Astrocyte of the hippocampus (primary cell): ENCODE measurements at regions not wholly inside any gene's neighbourhood (a gene's known extent, or its start where the extent isn't known, plus 50 kb on each side); places are given as distances from the start of the nearest gene placed in this dataset.

ENCODE experiments used
- DNase-seq: peaks from one replicate; pipeline ENCODE4 v3.0.0; 2011; ENCODE audit warnings: low read depth, low spot score

- DNase-seq: no peak
Measured at GRCh38 chr7:41633690-41634089, 69.2 kb downstream of the INHBA start.

GRCh38 chr7:41630741-41631140, 72.1 kb downstream of the INHBA start:
- no peak for DNase-seq

- no peak for DNase-seq
Measured at GRCh38 chr7:41629711-41630111, 73.2 kb downstream of the INHBA start.

- DNase-seq: peak; percentile 20
Measured at GRCh38 chr7:41628901-41629300, 74.0 kb downstream of the INHBA start.

DNA sequence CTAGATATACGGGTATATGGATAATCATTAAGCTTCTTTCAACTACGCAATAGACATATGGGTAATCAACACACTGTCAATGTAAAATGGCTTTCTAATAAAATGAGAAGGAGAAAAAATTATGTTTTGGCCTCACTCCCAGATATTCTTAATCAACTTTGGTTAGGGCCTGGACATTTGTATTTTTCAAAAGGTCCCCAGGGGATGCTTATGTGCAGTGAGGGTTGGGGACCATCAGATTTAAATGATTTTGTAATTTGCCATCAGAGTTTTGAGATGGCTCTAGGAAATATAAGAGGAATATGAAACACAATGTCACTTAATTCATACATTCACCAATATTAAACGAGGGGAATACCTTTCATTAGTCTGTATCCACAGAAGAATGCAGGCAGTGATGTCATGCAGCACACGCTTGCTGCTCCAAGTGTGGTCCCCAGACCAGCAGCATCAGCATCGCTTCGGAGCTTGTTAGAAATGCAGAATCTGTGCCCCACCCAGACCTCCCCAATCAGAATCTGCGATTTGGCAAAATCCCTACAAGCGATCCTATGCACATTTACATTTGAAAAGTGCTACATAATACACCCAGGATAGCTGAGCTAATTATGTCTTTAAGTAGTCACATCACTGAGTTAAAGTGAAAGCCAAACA, 75.1 kb downstream of the INHBA start:
- DNase-seq: peak; percentile 25

DNA sequence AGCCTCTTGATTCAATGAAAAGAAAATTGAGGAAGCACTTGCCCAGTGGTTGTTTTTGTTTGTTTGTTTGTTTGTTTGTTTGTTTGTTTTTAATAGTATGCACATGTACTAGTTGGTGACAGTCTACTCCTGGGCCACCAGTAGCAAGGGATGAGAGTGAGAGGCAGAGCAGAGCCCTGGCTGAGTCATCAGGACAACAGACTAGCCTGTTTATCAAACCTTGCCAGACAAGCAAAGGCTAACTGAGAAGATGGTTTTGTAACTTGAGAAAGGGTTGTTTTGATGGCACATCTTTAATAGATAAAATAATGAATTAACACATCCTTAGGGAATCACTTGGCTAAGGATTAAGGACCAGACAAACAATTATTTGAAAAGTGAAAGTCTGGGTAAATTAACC, 78.1 kb downstream of the INHBA start:
- DNase-seq: peak; percentile 4

GRCh38 chr7:41621953-41622831, 80.7 kb downstream of the INHBA start:
- no peak for DNase-seq

GRCh38 chr7:41617987-41618386, 84.9 kb downstream of the INHBA start:
- no peak for DNase-seq

GRCh38 chr7:41612798-41613197, 90.1 kb downstream of the INHBA start:
- DNase-seq: no peak

DNA sequence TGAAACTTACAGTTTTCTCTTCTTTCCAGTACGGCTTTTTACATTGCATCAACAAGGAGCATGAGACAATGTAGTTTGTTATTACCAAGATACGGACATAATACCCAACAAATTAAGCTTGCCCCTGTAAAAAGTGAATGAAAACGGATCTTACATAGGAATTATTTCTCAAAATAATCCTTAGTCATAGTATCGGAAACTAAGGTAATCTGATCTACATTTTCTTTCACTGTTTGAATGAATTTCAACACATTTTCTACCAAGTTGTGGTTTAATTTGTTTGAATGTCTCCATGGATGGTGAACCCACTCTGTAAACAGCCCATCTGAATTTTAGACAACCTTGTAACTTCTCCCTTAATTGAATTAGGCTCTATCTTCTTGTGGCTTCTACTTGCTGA, 90.5 kb downstream of the INHBA start:
- DNase-seq: no peak

DNA sequence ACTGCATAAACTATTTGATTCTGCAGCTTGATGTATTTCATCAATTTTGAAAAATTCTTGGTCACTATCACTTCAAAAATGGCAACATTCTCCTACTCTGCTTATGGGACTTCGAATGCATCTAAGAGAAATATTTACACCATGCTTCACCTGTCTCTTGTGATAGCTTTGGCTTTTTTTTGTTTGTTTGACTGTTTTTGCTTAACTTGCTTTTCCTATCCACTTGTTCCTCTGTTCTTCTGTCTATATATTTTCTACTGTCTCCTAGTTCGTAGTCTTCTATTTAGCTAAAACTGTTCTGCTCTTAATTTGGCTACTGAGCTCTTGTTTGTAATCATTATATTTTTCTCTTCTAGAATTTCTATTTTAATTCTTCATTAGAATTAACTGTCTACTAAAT, 94.4 kb downstream of the INHBA start:
- DNase-seq: no peak

GRCh38 chr7:41603985-41604384, 98.9 kb downstream of the INHBA start:
- no peak for DNase-seq

GRCh38 chr7:41599760-41600159, 103.1 kb downstream of the INHBA start:
- DNase-seq: no peak

DNA sequence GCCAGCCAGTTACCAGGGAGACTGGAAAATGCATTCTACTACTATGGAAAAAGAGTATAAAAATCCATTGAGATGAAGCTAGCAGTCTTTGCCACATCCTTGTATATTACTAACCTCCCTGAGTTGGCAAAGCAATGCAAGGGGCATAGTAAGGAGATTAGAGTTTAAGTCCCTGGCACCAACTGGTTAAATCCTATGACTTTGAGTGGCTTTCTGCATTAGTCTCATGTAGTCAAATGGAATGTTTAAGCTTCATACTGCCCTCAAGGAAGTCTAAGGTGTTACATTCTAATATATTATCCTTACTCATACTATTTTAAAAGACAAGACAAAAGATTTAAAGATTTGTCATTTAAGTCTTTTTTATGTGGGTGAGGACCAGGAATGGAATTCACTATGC, 110.1 kb downstream of the INHBA start:
- no peak for DNase-seq

DNA sequence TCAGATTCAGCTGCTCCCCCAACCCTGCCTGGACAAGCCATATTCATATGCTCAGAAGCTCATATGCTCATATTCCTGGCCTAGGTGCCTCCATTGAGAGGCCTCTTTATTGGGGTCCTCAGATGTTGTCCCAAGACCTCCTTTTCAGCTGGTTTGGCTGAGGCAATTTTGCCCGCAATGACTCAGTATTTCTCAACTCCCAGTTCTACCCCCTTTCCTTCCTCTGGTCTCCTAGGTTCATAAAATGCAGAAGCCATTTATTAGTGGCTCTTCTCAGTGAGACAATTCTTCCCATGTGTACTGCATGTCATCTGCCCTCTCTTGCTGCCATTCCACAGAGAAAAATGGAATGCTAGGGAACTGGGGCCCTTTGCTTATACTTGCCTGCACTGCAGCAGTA, 110.7 kb downstream of the INHBA start:
- no peak for DNase-seq

- DNase-seq: no peak
Measured at GRCh38 chr7:41590986-41591385, 111.9 kb downstream of the INHBA start.

DNA sequence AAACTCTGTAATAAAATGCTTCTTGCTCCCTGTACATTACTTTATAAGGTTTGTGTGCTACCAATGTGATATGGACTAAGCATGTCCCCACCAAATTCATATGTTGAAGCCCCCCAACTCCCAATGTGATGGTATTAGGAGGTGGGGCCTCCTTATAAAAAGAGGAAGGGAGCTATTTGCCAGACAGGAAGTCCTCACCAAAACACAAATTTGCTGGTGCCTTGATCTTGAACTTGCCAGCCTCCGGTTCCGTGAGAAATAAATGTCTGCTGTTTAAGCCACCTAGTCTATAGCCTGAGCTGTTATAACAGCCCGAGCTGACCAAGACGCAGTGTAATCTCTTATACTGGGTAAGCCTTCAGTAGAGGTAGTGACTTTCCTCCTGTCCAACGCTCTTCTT, 114.5 kb downstream of the INHBA start:
- DNase-seq: no peak

DNA sequence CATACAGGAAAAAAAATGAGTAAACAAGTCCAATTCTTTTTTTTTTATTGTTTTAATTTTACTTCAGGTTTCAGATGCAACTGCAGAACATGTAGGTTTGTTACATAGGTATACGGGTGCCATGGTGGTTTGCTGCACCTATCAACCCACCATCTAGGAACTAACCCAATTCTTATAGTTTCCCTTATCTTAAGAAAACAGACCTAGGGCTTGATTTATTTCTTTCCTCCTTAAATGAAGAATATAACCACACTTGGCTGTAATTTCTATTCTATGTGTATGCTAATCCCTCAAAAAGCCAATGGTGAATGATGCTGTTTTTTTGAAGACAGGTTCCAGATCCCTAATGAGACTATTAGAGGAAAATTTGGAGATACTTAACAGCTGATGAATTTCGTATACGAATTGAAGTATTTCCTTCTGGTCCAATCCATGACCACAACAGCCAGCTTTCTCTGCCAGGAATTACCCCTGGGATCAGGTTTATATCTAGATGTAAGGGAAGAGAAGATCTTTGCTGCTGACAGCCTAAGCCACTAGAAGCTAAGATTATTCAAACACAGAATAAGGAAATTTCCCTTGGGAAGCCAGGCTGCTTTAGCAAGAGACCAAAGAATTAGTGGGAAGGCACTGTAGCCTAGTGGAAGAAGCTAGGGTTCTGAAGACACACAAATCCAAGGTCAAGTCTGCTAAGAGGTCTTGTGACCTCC, 115.8 kb downstream of the INHBA start:
- no peak for DNase-seq

DNA sequence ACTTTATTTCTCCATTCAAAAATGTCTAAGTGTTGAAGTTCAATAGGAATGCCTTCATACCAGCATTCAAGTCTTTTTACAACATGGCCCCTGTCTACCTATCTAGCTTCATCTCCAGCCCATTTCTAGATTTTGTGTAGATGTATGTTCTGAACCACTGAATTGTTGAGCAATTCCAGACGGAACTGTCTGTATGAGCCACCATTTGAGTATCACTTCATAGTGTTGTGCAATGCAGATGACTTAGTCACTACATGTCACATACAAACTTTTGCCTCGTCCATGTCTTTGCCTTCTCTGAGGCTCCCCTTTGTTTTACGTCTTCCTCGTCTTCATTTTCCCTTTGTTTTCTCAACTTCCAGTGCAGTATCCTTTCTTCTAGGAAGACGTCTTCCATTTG, 118.1 kb downstream of the INHBA start:
- no peak for DNase-seq

DNA sequence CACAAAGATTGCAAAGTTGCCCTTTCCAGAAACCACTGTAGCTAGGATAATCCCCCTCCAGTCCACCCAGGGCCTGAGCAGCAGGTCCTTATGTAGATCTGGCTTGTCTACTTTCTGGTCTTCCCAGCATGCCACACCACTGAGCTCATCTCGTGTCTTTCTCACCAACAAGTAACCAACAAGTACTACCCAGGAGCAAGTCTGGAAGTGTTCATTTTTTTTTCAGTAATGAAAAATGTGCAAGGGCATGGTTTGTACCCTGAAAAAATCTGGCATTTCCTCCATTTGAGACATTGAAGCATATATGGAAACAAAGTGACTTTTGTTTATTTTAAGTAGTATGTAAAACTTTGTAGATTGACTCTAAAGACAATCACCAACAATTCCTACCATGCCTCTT, 120.8 kb downstream of the INHBA start:
- DNase-seq: no peak

DNA sequence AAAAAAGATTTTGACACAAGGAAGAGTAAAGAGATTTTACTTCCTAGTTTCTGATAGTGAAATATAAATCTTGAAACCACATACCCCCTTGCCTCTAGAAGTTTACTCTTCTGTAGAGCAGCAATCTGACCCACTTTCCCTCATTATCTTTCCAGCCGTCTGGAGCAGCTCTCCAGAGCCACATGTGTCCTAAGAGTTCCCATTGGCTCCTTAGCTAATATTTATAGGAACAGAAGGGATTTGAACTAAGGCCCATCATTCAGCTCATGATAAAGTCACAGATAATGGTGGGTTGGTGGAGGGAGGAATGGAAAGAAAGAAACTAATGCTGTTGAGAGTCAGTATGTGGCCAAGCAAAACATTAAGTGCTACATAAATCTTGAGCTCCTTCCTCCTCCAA, 121.8 kb downstream of the INHBA start:
- no peak for DNase-seq
